A673 (cell line): ENCODE measurements at regions not wholly inside any gene's neighbourhood (a gene's known extent, or its start where the extent isn't known, plus 50 kb on each side); places are given as distances from the start of the nearest gene placed in this dataset.

ENCODE experiments used
- CTCF ChIP-seq: fragments of 300-800, 200-600 bp; sonication (generic); conservative IDR thresholded peaks from 2 replicates; pipeline ENCODE4 v1.5.1; 2017; ENCODE audit warnings: low read depth, mild to moderate bottlenecking, antibody characterized with exemption, low read length, moderate library complexity, mixed read lengths
- EZH2 ChIP-seq: fragments of 200-600 bp; sonication (generic); IDR thresholded peaks from 2 replicates; pipeline ENCODE4 v1.6.1; 2017; ENCODE audit warnings: borderline replicate concordance, low read depth, mild to moderate bottlenecking, mixed read lengths, antibody characterized with exemption, low read length; ENCODE audit not compliant: poor library complexity, severe bottlenecking

GRCh38 chr14:22338381-22338780 is 250.6 kb downstream of the DAD1 start:
- TF ChIP-seq CTCF (no peak), EZH2 (no peak)
